ENCODE measurements at regions not wholly inside any gene's neighbourhood (a gene's known extent, or its start where the extent isn't known, plus 50 kb on each side); places are given as distances from the start of the nearest gene placed in this dataset.

DNA sequence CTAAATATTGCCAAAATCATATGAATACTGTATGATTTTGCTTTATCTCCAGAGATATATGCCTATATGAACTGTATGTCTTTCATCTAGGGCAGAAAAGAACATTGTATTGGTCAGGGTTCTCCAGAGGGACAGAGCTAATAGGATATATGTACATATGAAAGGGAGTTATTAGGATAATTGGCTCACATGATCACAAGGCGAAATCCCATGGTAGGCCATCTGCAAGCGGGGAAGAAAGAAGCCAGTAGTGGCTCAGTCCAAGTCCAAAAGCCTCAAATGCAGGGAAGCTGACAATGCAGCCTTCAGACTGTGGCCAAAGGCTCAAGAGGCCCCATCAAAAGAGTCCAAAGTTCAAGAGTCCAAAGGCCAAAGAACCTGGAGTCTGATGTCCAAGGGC is 209.9 kb downstream of the RNF144A start:
- TF ChIP-seq, protein P1, sequence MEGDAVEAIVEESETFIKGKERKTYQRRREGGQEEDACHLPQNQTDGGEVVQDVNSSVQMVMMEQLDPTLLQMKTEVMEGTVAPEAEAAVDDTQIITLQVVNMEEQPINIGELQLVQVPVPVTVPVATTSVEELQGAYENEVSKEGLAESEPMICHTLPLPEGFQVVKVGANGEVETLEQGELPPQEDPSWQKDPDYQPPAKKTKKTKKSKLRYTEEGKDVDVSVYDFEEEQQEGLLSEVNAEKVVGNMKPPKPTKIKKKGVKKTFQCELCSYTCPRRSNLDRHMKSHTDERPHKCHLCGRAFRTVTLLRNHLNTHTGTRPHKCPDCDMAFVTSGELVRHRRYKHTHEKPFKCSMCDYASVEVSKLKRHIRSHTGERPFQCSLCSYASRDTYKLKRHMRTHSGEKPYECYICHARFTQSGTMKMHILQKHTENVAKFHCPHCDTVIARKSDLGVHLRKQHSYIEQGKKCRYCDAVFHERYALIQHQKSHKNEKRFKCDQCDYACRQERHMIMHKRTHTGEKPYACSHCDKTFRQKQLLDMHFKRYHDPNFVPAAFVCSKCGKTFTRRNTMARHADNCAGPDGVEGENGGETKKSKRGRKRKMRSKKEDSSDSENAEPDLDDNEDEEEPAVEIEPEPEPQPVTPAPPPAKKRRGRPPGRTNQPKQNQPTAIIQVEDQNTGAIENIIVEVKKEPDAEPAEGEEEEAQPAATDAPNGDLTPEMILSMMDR (IDR thresholded peaks at IDR 0.05): no peak
- no peak for TF ChIP-seq POLR2A (IDR thresholded peaks at IDR 0.05)
